SK-N-SH (cell line): ENCODE measurements at regions not wholly inside any gene's neighbourhood (a gene's known extent, or its start where the extent isn't known, plus 50 kb on each side); places are given as distances from the start of the nearest gene placed in this dataset.

ENCODE experiments used
- CTCF ChIA-PET: fragments of 300-600, 350-600 bp; formaldehyde crosslinking; extraction: SDS; loops from one replicate; lab custom pipeline; 2021; lab: Yijun Ruan, JAX
- POLR2A ChIA-PET: fragments of 350-600 bp; sonication (Branson Sonifier 250); formaldehyde crosslinking; extraction: SDS; loops from one replicate; lab custom pipeline; 2020; ENCODE audit warnings: antibody characterized with exemption, inconsistent platforms; lab: Yijun Ruan, JAX
- DNase-seq: peaks from one replicate; pipeline ENCODE4 v3.0.0; 2012
- H2AFZ ChIP-seq: fragments of 200-600 bp; sonication (generic); 2 replicates; pipeline ENCODE4 v1.8.1; 2016; ENCODE audit warnings: antibody characterized with exemption, mild to moderate bottlenecking, low read depth
- H3F3A ChIP-seq: fragments of 200-600 bp; sonication (generic); replicated peaks from 2 replicates; pipeline ENCODE3; 2016; ENCODE audit warnings: antibody characterized with exemption, mild to moderate bottlenecking; ENCODE audit not compliant: insufficient read depth
- H3K27ac ChIP-seq, 2 experiments: fragments of 200-500 bp in 1 of 2; fragments of 200-600 bp in 1 of 2; sonication (Bioruptor generic) in 1 of 2; sonication (generic), shearing (Covaris generic) in 1 of 2; 2 replicates each; pipeline versions ENCODE4 v1.5.1 to v1.6.1; 2014 to 2016; ENCODE audit warnings: low read depth in 2 of 2, inconsistent platforms in 1 of 2, low read length in 1 of 2, mild to moderate bottlenecking in 1 of 2, mixed read lengths in 1 of 2
- H3K27me3 ChIP-seq: fragments of 200-600 bp; sonication (generic), shearing (Covaris generic); 2 replicates; pipeline ENCODE4 v1.6.1; 2016; ENCODE audit warnings: mixed run types; ENCODE audit not compliant: insufficient read depth
- H3K36me3 ChIP-seq, 2 experiments: fragments of 200-500 bp in 1 of 2; fragments of 200-600 bp in 1 of 2; sonication (Bioruptor generic) in 1 of 2; sonication (generic) in 1 of 2; replicated peaks in 1 of 2; 2 replicates each; pipeline versions ENCODE3 to v1.5.1; 2014 to 2016; ENCODE audit warnings: low read length in 1 of 2, mild to moderate bottlenecking in 1 of 2; ENCODE audit not compliant: insufficient read depth in 2 of 2, control insufficient read depth in 1 of 2
- H3K4me1 ChIP-seq, 2 experiments: fragments of 200-500 bp in 1 of 2; fragments of 200-600 bp in 1 of 2; sonication (Bioruptor generic) in 1 of 2; sonication (generic), shearing (Covaris generic) in 1 of 2; 2 replicates each; pipeline versions ENCODE4 v1.5.1 to v1.6.1; 2014 to 2016; ENCODE audit warnings: low read depth in 1 of 2, low read length in 1 of 2, mixed run types in 1 of 2; ENCODE audit not compliant: insufficient read depth in 2 of 2, control insufficient read depth in 1 of 2
- H3K4me2 ChIP-seq: fragments of 200-600 bp; sonication (generic), shearing (Covaris generic); 2 replicates; pipeline ENCODE4 v1.6.1; 2017; ENCODE audit warnings: mixed run types
- H3K4me3 ChIP-seq, 2 experiments: fragments of 200-500 bp in 1 of 2; fragments of 200-600 bp in 1 of 2; sonication (Bioruptor generic) in 1 of 2; sonication (generic), shearing (Covaris generic) in 1 of 2; 2 replicates each; pipeline versions ENCODE4 v1.5.1 to v1.8.1; 2014 to 2016; ENCODE audit warnings: low read depth in 2 of 2, inconsistent platforms in 1 of 2, low read length in 1 of 2, mild to moderate bottlenecking in 1 of 2, mixed read lengths in 1 of 2, moderate library complexity in 1 of 2
- H3K79me2 ChIP-seq: fragments of 200-600 bp; sonication (generic); 2 replicates; pipeline ENCODE4 v1.8.1; 2017; ENCODE audit warnings: mild to moderate bottlenecking; ENCODE audit not compliant: insufficient read depth
- H3K9ac ChIP-seq: fragments of 200-600 bp; sonication (generic); 2 replicates; pipeline ENCODE4 v1.6.1; 2017; ENCODE audit warnings: mixed run types
- H3K9me2 ChIP-seq: fragments of 200-600 bp; sonication (generic); 2 replicates; pipeline ENCODE4 v1.6.1; 2017; ENCODE audit warnings: mixed run types
- H3K9me3 ChIP-seq: fragments of 200-600 bp; sonication (generic); 2 replicates; pipeline ENCODE4 v1.6.1; 2017; ENCODE audit warnings: mixed run types, mild to moderate bottlenecking, moderate library complexity
- H4K20me1 ChIP-seq: fragments of 200-600 bp; sonication (generic); 2 replicates; pipeline ENCODE4 v1.6.1; 2017; ENCODE audit warnings: mild to moderate bottlenecking, mixed run types; ENCODE audit not compliant: insufficient read depth
- ELF1 ChIP-seq: IDR thresholded peaks from 2 replicates; pipeline ENCODE4 v1.4.0; 2012
- EP300 ChIP-seq, 2 experiments: IDR thresholded peaks; 2 replicates each; pipeline versions ENCODE4 v1.4.0 to v1.6.1; 2012; ENCODE audit warnings: borderline replicate concordance in 1 of 2, low read depth in 1 of 2, low read length in 1 of 2
- EZH2phosphoT487 ChIP-seq: fragments of 200-600 bp; sonication (generic); IDR thresholded peaks from 2 replicates; pipeline ENCODE4 v1.6.1; 2017; ENCODE audit warnings: low read depth, mixed run types, mild to moderate bottlenecking, antibody characterized with exemption, moderate library complexity, borderline replicate concordance
- FOXJ3 ChIP-seq: sonication (generic); formaldehyde crosslinking; IDR thresholded peaks from 2 replicates; pipeline ENCODE4 v1.5.1; 2020; ENCODE audit warnings: mild to moderate bottlenecking, missing genetic modification reagents
- GABPA ChIP-seq: IDR thresholded peaks from 2 replicates; pipeline ENCODE4 v1.4.0; 2012; ENCODE audit warnings: low read depth, mild to moderate bottlenecking
- GATA2 ChIP-seq: sonication (generic); formaldehyde crosslinking; IDR thresholded peaks from 2 replicates; pipeline ENCODE4 v1.5.0; 2020; ENCODE audit warnings: mild to moderate bottlenecking, missing genetic modification reagents
- IRF3 ChIP-seq: fragments of 150-350 bp; IDR thresholded peaks from 2 replicates; pipeline ENCODE4 v1.6.1; 2016; ENCODE audit warnings: mild to moderate bottlenecking, low read depth, low read length
- MEF2A ChIP-seq: IDR thresholded peaks from 2 replicates; pipeline ENCODE4 v1.4.0; 2012; ENCODE audit warnings: low read depth, borderline replicate concordance
- NFIC ChIP-seq: IDR thresholded peaks from 2 replicates; pipeline ENCODE4 v1.4.0; 2012; ENCODE audit warnings: borderline replicate concordance
- NRF1 ChIP-seq: IDR thresholded peaks from 2 replicates; pipeline ENCODE4 v1.6.1; 2012; ENCODE audit warnings: low read depth, mild to moderate bottlenecking, low read length
- POLR2AphosphoS5 ChIP-seq: IDR thresholded peaks from 2 replicates; pipeline ENCODE4 v1.6.1; 2012; ENCODE audit warnings: low read depth, low read length
- RAD21 ChIP-seq: IDR thresholded peaks from 2 replicates; pipeline ENCODE4 v1.6.1; 2012; ENCODE audit warnings: mild to moderate bottlenecking, low read length
- RCOR1 ChIP-seq: fragments of 150-350 bp; IDR thresholded peaks from 2 replicates; pipeline ENCODE4 v1.6.1; 2017; ENCODE audit warnings: antibody characterized with exemption, low read length
- REST ChIP-seq: IDR thresholded peaks from 2 replicates; pipeline ENCODE4 v1.6.1; 2012; ENCODE audit warnings: mild to moderate bottlenecking, low read depth, low read length, moderate library complexity
- TAF1 ChIP-seq: IDR thresholded peaks from 2 replicates; pipeline ENCODE4 v1.6.1; 2012; ENCODE audit warnings: low read depth, mild to moderate bottlenecking, low read length, moderate library complexity, borderline replicate concordance
- TCF12 ChIP-seq: IDR thresholded peaks from 2 replicates; pipeline ENCODE4 v1.4.0; 2012
- TEAD4 ChIP-seq: IDR thresholded peaks from 2 replicates; pipeline ENCODE4 v1.4.0; 2012; ENCODE audit warnings: mild to moderate bottlenecking, borderline replicate concordance; ENCODE audit not compliant: insufficient read depth
- USF2 ChIP-seq: fragments of 150-350 bp; IDR thresholded peaks from 2 replicates; pipeline ENCODE4 v1.6.1; 2017; ENCODE audit warnings: antibody characterized with exemption, low read length, low read depth, borderline replicate concordance
- YY1 ChIP-seq: IDR thresholded peaks from 2 replicates; pipeline ENCODE4 v1.4.0; 2012; ENCODE audit warnings: low read depth, mild to moderate bottlenecking
- ZBTB33 ChIP-seq: IDR thresholded peaks from 2 replicates; pipeline ENCODE4 v1.4.0; 2012; ENCODE audit warnings: low read depth, borderline replicate concordance
- WGBS: methylation state at CpG from one replicate; pipeline ENCODE4 v1.1.6; 2017; ENCODE audit warnings: low lambda C conversion rate; 5-methylcytosine and 5-hydroxymethylcytosine counted together

- no peak overlapping the region for H3K9ac ChIP-seq
- ChIA-PET POLR2A (no interaction called here), CTCF (no interaction called here)
- H3K9me3 ChIP-seq = no peaks in the 10 kb centered on the region
- H3K4me1 ChIP-seq = no peaks in the 10 kb centered on the region
- TF ChIP-seq YY1 (no peak), TEAD4 (no peak), ZBTB33 (no peak), POLR2AphosphoS5 (no peak), ELF1 (no peak), GABPA (no peak), MEF2A (no peak), REST (no peak), TCF12 (no peak), IRF3 (no peak), TAF1 (no peak), FOXJ3 (CRISPR knock-in tag) (no peak), EP300 (IDR thresholded peaks at IDR 0.05; ENCODE audit: borderline replicate concordance in 1 of 2, low read depth in 1 of 2, low read length in 1 of 2) (no peak), RAD21 (no peak), GATA2 (CRISPR knock-in tag) (no peak), RCOR1 (no peak), NRF1 (no peak), USF2 (no peak), EZH2phosphoT487 (no peak), NFIC (no peak)
- H3K9me2 ChIP-seq = no peaks in the 10 kb centered on the region
- WGBS = 3% methylated on average over 8 of the region's 8 CpGs
- H3K36me3 ChIP-seq = no peaks in the 10 kb centered on the region
- DNase-seq = no peak
- H3K79me2 ChIP-seq = no peaks in the 10 kb centered on the region
- H3K4me2 ChIP-seq = no peak overlapping the region
- no peak overlapping the region for H2AFZ ChIP-seq
- H3K27me3 ChIP-seq = no peaks in the 10 kb centered on the region
- H4K20me1 ChIP-seq = no peaks in the 10 kb centered on the region
- H3K4me3 ChIP-seq = no peak overlapping the region
- H3K27ac ChIP-seq = no peak overlapping the region
- no peaks in the 10 kb centered on the region for H3F3A ChIP-seq
Measured at GRCh38 chr4:110826656-110827055, 203.8 kb upstream of the PITX2 start.
